NCI-H82 treated with DMSO at 0.1 percent for 48 hours (cell line): ENCODE measurements at regions not wholly inside any gene's neighbourhood (a gene's known extent, or its start where the extent isn't known, plus 50 kb on each side); places are given as distances from the start of the nearest gene placed in this dataset.

Source experiments
- DNase-seq: peaks from one replicate; lab custom pipeline; 2025; ENCODE audit not compliant: unreplicated experiment; lab: John Stamatoyannopoulos, UW

DNA sequence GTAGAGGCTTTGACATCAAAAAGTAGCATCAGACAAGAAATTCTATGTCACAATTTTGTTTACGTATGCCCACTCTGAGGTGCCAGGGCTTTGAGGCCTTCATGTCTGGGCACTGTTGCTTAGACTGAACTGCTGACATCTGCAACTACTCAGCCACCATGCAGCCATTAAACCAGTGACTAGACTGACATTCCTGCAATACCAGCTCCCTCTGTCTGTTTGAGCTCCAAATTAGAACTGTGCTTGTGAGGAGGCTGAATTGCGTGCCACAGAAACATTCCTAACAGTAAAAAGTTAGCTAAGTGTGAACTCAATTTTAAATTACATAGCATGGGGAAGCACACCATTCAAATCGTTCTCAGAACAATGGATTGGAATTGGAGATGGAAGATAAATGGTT, 163.2 kb downstream of the INSIG2 start:
- no peak for DNase-seq

DNA sequence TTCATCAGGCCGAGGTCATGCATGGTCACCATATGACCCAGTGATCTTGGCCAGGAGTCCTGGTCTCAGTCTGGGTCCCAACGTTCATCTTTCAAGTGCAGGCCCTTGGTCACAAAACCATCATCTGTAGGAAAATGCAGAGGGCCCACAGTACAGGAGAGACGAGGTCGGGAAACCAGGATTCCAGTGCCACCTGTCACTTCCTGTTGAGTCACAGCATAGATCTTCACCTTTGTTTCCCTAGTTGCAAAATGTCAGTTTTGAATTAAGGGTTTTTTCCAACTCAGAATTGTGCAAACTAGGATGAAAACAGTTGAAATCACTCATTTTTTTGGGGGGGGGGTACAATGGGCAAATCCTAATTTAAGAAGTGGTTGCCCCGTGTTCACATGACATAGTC, 162.2 kb downstream of the INSIG2 start:
- DNase-seq = no peak

DNA sequence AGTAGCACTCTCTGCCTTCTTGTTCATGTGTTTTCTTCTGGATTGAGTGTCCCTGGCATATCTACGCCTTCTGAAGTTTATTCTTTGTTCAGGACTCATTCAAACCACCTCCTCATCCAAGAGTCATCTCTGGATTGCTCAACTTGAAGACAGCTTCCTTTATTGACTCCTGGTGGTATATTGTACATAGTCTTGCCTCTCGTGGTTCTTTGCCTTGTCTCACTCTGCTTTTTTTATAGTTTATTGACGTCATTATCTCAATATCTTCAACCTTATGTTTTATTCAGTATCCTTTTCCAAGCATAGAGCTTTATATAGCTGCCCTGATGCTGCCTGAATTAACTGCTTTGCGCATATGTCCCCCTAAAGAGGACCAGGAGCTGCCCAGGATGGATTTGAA, 161.7 kb downstream of the INSIG2 start:
- no peak for DNase-seq

DNA sequence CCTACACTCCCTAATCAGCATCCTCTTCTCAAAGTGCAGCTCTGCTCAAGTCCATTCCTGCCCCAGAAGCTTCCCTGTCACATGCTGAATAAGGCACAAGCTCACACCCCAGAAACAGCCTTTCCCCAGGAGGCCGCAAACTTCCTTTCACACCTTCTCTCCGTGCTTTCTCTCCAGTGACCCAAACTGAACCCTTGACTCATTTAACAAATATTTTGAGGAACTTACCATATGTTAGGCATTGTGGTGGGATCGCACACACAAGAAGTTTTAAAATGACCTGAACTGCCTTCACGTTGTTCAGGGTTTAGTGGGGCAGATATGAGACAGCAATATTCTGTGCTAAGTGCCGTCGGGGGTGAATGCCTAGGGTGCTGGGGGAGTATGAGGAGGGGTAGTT, 161.3 kb downstream of the INSIG2 start:
- no peak for DNase-seq

DNA sequence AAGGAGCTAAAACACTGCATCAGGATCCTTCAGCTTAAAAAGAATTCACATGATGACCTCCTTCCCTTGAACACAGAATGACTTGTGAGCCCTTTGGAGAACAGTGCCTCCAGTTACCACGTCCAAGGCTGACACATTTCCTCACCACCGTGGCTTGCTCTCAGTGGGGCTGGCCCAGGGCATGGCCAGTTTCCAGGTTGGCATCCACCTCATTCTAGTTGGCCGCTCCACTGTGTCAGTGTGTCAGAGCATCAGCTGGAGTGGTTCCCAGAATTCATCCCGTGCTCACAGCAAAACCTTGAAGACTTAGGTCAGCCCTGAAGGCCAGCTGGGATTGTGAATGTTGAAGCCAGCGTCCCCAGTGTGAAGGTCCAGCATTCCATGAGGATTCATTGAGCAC, 158.5 kb downstream of the INSIG2 start:
- no peak for DNase-seq

DNA sequence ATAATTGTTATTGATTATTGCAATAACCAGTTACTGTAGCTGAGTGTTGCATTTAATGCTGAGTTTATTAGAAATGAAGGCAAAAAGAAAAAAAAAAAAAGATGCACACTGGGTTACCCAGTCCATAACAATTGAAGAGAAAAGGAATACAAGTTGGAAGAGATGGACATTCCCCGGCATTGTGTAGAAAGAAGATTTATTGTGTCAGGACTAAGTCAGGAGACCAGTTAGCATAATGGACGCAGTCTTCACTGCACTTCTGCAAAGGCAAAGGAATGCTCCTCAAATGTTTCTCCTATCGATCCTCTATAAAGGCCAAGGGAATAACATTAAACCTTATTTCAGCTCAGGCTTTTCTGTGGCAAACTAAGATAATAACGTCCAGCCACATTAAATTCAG, 157.8 kb downstream of the INSIG2 start:
- DNase-seq = no peak

DNA sequence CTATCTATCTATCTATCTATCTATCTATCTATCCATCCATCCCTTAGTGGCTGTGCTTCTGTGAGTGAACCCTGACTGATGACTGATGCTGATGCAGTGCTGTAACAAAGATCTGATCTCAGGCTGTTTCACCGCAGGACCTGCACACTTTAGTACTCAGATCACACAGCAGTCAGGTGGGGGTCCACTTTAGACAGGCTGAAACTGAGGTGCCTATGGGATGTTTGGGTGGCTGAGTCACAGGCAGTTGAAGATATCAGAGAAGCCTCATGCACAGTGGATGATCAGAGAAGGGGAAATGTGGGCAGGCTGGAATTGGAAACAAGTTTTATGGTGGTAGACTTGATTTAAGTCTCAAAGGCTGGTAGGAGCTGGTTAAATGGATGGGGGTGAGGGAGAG, 156.4 kb downstream of the INSIG2 start:
- no peak for DNase-seq

DNA sequence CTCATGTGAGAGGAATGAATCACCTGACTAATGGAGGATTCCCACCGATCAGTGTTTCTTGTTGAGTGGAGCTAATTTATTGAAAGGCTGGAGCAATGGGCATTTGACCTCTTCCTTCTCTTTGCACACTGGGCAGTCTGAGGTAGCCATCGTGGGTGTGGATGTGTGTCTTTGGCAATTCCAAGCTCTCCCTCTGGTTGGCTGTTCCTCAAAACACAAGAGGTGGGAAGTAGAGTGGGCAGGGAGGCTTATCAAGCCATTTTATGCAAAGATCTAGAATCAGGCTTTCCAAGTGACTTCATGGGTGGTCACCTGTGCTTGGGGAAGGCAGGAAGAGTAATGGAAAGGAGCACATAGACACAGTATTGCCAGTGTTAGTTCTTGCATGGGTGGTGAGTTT, 154.8 kb downstream of the INSIG2 start:
- DNase-seq = no peak

DNA sequence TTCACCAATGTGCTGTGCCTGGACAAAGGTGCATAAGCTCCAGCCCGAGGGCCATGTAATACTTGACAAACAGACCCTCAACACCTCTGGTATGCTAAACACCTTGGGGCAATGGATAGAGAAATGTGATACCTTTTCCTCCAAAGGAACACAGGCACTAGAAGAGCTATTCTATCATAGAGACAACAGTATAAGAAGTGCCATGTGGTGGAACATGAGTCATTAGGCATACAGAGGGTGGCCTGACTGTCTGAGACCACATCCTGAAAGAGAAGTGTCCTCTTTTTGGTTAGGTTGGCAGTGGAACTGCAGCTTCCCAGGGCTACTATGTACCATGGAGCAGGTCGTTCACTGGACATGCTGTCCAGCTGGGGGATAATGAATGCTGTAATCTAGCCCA, 153.9 kb downstream of the INSIG2 start:
- DNase-seq = no peak

DNA sequence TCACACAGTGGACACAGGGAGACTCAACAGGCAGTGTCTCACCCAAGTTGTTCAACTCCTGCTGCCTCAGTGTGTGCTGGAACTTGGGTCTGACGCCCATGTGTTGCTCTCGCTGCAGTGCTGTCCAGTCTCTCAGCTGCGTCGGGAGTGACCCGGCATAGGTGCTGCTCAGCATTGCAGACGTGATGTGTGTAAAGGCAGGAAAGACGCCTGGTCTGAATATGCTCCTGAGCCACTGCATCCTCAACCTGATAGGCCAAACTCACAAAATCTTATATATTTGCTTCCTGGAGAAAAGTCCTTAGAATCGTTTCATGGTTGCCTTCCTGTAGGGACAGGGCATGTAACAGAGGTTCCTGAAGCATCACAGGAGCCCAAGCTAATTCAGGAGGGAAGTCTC, 152.9 kb downstream of the INSIG2 start:
- no peak for DNase-seq

DNA sequence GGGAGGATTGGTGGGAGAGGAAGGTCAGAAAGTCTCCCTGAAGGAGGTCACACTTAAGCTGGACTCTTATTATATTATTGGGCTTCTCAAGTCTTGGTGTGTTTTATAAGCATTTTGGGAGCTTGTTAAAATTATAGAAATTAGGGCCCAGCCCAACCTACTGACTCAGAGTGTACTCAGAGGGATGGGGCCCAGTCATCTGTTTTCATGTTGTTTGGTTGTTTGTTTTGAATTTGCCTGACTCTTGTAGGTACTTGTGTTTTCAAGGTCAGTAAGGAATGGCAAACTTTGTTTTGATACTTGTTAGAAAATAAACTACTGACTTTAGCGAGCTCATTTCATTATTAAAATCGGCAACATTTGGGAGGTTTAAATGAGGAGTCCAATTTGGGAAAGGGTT, 152.0 kb downstream of the INSIG2 start:
- DNase-seq = no peak

DNA sequence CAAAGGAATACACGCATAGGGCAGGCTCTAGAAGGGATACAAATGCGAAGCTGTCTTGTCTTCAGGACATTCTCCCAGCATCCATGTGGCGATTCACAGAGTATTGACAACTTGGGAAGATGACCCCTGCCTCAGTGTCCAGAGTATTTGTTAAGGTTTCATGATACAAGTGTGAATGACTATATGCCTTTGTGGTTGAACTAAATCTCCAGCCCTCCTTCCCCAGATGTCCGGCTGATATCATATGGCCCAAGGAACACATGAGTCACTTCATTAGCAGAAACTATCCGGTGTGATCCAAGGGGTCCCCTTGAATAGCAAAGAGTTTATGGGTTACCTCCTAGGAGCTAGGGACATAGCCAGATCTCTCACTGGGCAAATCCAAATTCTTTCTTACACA, 151.0 kb downstream of the INSIG2 start:
- no peak for DNase-seq

DNA sequence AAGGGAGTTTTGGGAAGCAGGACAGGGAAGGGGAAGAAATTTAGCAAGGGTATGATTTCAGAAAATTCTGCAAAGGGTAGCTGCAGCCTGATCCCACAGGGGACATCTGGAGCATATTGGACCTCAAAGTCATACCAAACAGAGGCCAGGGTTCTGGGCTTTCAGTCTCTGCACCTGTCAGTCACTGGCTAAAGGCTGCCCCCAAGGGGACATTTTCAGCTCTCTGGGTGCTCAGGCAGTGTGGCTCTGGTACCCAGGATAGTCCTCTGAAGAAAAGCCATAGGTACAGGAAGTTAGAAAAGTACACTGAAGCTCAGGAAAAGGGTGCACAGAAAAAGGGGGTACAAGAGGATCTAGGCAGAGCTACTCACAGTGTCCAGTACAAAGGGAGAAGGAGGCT, 149.2 kb downstream of the INSIG2 start:
- no peak for DNase-seq

DNA sequence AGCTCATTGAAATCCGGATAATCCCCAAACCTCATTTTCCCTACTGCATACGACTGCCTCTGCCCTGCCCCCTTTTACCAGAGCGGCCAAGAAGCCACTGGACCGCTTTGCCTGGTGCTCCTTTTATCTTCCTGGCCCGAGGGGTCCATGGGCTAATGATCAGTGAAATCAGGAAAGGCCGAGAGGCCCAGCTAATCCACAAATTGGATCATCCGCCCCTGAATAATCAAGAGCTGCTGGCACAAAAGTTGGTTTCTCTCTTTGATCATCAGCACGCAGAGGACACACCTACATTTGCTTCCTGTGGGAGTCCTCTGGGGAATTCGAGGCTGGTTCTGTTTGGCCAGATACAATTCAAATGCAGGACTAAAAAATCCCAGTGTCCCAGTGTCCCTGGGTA, 144.5 kb downstream of the INSIG2 start:
- no peak for DNase-seq

DNA sequence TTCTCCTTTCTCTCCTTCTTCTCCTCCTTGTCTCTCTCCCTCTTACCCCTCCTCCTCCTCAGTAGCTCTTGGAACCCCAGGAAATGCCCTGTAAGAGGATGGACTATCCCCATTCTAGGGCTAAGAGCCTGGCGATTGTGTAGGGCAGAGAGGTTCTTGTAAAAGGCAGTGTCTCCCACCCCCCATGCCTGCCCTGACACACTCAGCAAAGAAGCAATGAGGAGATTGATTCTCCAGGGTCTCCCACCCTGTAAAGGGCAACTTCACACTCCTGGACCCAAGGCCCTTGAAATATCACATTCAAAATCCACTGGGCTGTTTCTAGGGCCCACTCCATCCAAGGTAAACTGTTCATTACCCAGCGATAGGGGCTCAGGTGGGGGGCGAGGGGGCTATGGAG, 144.1 kb downstream of the INSIG2 start:
- DNase-seq = no peak

DNA sequence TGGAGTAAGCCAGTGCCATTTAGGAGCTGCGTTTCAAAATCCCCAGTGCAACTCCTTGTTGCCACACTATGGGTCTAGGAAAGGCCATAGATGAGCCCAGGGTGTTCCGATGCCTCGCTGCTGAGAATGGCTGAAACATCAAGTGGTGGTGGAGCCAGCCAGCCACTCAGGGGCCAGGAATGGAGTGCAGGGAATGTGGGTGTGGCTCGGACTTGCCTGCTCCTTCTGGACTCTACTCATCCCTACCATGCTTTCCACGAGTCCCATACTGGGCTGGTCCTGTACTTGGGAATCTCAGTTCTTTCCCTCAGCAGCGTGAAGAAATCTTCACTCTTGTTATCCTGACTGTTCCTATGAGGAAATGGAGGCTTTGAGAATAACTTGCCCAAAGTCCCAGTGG, 143.5 kb downstream of the INSIG2 start:
- DNase-seq = no peak

DNA sequence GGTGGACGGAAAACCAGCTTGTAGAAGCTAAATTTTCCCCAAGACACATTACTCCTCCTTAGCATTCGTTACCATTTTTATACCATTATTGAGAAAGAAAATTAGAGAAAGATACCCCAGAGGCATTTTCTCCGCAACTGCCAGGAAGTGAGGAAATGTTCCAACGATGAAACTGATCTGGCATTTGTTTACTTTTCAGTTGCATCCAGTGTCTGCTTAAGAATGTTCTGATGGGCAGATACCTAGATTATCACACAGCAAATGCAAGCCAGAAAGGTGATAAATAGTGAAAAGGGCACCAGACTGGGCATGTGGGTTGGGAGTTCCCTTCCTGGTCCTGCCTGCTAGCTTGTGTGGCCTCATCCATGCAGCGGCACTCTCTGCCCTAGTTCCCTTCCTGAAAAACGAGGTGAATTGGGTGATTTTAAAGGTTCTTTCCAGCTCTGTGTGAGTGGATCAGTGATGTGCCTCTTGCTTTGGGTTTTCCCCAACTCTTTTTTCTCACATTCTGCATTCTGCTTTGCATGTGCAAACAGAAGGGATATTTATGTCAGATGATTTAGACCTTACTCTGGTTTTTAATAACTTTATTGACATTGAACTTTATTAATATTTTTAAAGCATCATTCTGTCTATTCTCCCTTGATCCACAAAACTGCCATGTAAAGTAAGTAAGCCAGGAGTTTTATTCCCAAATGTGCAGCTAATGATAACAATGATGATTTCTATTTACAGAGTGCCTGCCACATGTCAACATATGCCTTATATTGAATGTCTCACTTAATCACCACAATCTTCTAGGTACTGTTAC, 139.6 kb downstream of the INSIG2 start:
- DNase-seq = no peak

DNA sequence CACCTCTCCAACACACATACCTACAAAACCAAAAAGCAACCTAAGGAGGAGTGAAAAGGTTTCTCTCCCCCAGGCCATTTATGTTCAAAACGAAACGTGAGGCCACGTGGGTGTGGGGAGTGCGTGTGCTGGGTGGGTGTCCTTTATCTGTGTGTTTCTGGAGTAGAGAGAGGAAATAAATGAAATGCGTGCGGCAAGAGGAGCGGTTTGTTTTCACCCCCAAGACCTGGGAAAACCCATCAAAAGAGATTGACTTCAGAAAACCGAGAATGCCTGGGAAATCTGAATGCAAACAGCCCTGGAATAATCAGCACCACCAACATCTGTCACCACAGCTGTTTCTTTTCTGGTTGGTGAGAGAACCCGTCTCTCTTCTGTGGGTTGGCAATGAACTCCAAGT, 137.4 kb downstream of the INSIG2 start:
- DNase-seq = no peak

DNA sequence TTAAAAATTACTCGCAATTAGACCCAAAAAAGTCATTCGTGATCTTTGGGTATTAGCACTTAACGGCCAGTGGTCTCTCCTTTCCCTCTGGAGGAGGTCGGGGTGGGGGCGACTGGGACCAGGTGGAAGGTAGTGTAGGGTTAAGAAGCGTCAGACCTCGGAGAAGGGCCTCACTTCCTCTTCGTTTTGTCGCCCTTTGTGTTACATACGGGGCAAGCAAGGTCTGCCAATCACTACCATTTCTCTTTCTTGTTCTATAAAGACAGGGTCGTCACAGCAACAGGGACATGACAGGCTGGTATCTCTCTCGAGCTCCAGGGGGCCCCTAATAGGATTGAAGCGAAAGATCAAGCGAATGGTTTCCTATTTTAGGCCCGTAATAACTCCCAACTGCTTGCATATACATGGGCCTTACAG, 136.6 kb downstream of the INSIG2 start:
- no peak for DNase-seq

DNA sequence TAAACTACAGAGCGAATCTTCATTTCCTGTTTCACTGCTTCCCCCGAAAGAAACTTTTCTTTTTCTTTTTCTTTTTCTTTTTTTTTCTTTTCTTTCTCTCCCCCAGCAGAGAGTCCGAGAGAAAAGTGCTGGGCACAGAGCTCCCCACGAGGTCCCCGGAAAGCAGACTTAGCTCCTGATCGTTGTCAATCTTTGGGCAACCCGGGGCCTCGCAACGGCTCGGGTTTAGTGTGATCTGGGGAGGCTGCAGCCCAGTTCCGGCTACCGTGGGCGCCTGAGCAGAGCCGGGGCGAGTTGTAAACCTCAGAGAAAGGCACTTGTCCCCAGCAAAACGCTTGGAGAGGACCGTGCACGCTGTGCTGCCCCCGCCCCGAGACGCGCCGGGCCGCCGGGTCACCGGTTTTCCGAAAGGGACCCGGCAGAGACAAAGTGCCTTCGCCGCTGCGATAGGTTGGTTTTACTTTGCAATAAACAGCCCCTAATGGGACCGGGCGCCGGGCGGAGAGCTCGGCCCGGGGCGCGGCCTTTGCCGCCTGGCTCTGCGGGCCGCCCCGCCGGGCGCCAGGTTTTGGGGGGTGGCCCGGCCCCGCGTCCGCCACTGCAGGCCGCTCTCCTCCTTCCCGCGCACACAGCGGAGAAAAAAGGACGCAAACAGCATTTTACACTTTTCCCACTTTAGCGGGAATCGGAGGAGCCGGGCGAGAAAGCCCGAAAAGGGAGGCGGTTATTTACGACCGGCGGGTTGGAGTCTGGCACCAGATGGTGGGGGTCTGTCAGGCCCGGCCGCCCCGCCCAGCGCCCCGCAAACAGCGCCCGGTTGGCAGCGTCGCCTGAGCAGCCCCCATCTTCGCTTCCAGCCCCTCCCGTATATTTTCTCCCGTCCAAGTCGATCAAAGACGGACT, 136.0 kb downstream of the INSIG2 start:
- no peak for DNase-seq

DNA sequence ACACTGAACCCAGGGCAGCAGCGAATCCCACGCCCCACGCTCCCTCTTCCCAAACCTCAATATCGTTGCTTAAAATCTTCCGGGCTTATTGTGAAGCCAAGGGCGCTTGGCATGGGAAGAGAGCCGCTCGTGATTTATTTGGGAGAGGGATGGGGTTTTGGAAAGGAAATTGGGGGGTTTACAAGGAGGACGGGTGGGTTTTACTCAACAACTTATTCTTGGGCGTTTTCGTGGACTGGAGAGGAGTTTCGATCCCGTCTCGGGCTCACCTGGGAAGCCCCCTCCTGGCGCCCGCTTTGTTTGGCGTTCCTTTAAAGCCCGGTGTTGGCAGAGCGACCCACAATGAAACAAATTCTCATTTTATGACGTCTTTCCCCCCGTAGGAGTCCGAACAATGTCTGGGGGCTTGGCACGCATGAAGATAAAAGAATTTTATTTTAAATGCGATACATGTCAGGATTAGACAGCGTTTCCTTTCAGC, 135.3 kb downstream of the INSIG2 start:
- DNase-seq = no peak
